OCI-LY3 (cell line): ENCODE measurements at regions not wholly inside any gene's neighbourhood (a gene's known extent, or its start where the extent isn't known, plus 50 kb on each side); places are given as distances from the start of the nearest gene placed in this dataset.

ENCODE experiments used
- EZH2phosphoT487 ChIP-seq: fragments of 200-600 bp; shearing (Covaris generic); IDR thresholded peaks from 2 replicates; pipeline ENCODE4 v1.6.1; 2018; ENCODE audit warnings: antibody characterized with exemption, mixed run types, low read depth
- TF ChIP-seq, protein P1 (sequence below): fragments of 200-600, 300-600 bp; sonication (generic); IDR thresholded peaks from 2 replicates; pipeline ENCODE4 v1.5.1; 2014; ENCODE audit warnings: antibody characterized with exemption, low read length, low read depth

DNA sequence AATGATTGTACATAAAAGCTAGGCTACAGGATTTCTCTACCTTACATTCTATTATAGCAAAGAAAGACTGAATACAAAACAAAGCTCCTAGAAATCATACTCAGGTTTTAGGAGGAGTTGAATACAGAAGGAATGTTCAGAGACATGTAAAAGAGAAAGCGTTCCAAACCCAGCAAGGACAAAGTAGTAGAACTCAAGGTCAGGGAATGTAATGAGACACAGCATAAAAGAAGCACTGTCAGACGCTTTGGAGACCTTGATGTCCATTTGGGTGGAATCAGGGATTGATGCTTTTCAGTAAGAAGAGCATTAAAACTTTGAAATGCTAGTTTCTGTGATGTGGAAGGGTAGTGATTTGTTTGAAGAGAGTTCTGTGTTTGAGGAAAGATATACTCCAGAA is 303.6 kb downstream of the PCDH7 start:
- TF ChIP-seq, protein P1, sequence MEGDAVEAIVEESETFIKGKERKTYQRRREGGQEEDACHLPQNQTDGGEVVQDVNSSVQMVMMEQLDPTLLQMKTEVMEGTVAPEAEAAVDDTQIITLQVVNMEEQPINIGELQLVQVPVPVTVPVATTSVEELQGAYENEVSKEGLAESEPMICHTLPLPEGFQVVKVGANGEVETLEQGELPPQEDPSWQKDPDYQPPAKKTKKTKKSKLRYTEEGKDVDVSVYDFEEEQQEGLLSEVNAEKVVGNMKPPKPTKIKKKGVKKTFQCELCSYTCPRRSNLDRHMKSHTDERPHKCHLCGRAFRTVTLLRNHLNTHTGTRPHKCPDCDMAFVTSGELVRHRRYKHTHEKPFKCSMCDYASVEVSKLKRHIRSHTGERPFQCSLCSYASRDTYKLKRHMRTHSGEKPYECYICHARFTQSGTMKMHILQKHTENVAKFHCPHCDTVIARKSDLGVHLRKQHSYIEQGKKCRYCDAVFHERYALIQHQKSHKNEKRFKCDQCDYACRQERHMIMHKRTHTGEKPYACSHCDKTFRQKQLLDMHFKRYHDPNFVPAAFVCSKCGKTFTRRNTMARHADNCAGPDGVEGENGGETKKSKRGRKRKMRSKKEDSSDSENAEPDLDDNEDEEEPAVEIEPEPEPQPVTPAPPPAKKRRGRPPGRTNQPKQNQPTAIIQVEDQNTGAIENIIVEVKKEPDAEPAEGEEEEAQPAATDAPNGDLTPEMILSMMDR = no peak
- no peak for TF ChIP-seq EZH2phosphoT487
